Psoas muscle (tissue), 7 donors: ENCODE measurements at regions not wholly inside any gene's neighbourhood (a gene's known extent, or its start where the extent isn't known, plus 50 kb on each side); places are given as distances from the start of the nearest gene placed in this dataset.

Experiments used
- ATAC-seq, 4 donors: fragments of 200-7000 bp; cut with Tn5 transposase; one replicate each; pipeline ENCODE4 v1.9.1; 2020; ENCODE audit warnings: moderate library complexity in 3 of 4, mild to moderate bottlenecking in 2 of 4
- DNase-seq, 2 donors: peaks; one replicate each; pipeline ENCODE4 v3.0.0-alpha.2; 2020
- H3K27ac ChIP-seq: fragments of 200-600 bp; one replicate; pipeline ENCODE4 v1.8.0; 2022
- H3K27me3 ChIP-seq, 3 donors: fragments of 200-600 bp in 1 of 3; one replicate each; pipeline versions ENCODE4 v1.6.1 to v1.8.0; 2013 to 2022; ENCODE audit warnings: low read length in 2 of 3, mild to moderate bottlenecking in 2 of 3, moderate library complexity in 1 of 3; ENCODE audit not compliant: insufficient read depth in 3 of 3
- H3K36me3 ChIP-seq, 2 donors: fragments of 200-600 bp in 1 of 2; one replicate each; pipeline versions ENCODE4 v1.6.1 to v1.8.0; 2013 to 2022; ENCODE audit warnings: low read depth in 1 of 2, mild to moderate bottlenecking in 1 of 2, moderate library complexity in 1 of 2; ENCODE audit not compliant: insufficient read depth in 1 of 2
- H3K4me1 ChIP-seq: fragments of 200-600 bp; one replicate; pipeline ENCODE4 v1.8.0; 2022
- H3K4me3 ChIP-seq: fragments of 200-600 bp; one replicate; pipeline ENCODE4 v1.8.0; 2022; ENCODE audit warnings: mild to moderate bottlenecking
- H3K9me3 ChIP-seq: fragments of 200-600 bp; one replicate; pipeline ENCODE4 v1.8.0; 2022
- WGBS, 3 donors: extraction: QIAGEN DNeasy Blood & Tissue Kit; methylation state at CpG; one replicate each; pipeline versions ENCODE4 v1.1.6 to v1.1.7; 2013; 5-methylcytosine and 5-hydroxymethylcytosine counted together
- intact Hi-C, 2 donors: fragments of 100-400 bp; cut with DNase I; formaldehyde crosslinking; loops; one replicate each; pipeline versions ENCODE4 v1.11.0 to v1.14.2; 2022
- TF ChIP-seq, protein P1 (sequence below): fragments of 200-600 bp; IDR thresholded peaks from one replicate; pipeline ENCODE4 v1.8.0; 2022; ENCODE audit warnings: antibody characterized with exemption
- donor health status: healthy with polysubstance abuse.
- donor health status: DM: no; HTN: no; CAD: no; lungs with moderate emphysema.
- donor health status: Bipolar disorder and iron deficiency.
- donor health status: healthy.
- donor health status: DM: yes; HTN: yes; CAD: no.
- donor health status: DM: no; HTN: no; CAD: no.
- donor health status: DM: yes; HTN: yes; CAD: no.

DNA sequence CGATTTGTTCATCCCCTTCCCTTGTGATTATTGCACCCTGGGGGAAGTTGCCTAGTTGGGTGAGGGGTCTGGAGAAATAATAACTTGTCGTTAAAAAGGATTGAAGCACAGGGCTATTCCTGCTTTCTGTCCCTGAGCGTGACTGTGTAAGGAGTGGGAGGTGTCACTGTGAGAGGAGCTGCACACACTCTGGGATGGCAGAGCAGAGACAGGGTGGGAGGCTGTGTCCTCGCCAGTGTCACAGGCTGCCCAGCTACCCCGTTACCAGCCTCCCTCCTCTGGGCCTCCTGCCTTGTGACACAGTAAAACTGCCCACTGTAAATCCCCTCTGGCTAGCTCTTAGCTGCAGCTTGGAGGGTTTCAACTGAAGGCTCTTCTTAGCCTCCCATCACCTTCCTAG, 460.6 kb downstream of the AACS start:
- no peak for ATAC-seq
- H3K9me3 ChIP-seq: no peaks in the 10 kb centered on the region
- H3K4me1 ChIP-seq: no peaks in the 10 kb centered on the region
- H3K36me3 ChIP-seq: no peaks in the 10 kb centered on the region
- no peak overlapping the region for H3K4me3 ChIP-seq
- TF ChIP-seq, protein P1, sequence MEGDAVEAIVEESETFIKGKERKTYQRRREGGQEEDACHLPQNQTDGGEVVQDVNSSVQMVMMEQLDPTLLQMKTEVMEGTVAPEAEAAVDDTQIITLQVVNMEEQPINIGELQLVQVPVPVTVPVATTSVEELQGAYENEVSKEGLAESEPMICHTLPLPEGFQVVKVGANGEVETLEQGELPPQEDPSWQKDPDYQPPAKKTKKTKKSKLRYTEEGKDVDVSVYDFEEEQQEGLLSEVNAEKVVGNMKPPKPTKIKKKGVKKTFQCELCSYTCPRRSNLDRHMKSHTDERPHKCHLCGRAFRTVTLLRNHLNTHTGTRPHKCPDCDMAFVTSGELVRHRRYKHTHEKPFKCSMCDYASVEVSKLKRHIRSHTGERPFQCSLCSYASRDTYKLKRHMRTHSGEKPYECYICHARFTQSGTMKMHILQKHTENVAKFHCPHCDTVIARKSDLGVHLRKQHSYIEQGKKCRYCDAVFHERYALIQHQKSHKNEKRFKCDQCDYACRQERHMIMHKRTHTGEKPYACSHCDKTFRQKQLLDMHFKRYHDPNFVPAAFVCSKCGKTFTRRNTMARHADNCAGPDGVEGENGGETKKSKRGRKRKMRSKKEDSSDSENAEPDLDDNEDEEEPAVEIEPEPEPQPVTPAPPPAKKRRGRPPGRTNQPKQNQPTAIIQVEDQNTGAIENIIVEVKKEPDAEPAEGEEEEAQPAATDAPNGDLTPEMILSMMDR: no peak
- no peak overlapping the region for H3K27ac ChIP-seq
- no peaks in the 10 kb centered on the region for H3K27me3 ChIP-seq
- DNase-seq: no peak
- intact Hi-C loops: no loop called here
- 79 to 84% (median 82%) methylated on average over 5 of the region's 5 CpGs for WGBS, 3 donors

DNA sequence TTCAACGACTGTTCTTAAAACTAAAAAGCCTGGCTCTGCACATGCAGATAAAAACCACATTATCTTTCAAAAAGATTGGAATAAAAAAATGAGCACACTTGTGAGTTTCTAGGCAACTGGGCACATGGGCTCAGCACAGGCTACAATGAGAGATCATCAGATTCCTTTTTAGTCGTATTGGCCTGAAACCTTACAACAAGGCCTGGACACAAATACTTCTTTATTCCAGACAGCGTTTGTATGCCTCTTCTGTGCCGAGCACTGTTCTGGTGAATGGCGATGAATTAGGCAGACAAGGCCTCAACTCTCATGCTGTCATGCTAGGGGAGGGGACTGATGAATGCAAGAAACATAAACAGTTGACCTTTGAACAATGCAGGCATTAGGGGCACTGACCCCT, 463.0 kb downstream of the AACS start:
- H3K4me1 ChIP-seq: no peaks in the 10 kb centered on the region
- intact Hi-C loops: no loop called here
- H3K27ac ChIP-seq: no peak overlapping the region
- H3K27me3 ChIP-seq: peaks cover 0 to 2% (median 0%) of the 10 kb centered on the region in 3 donors
- no peak for ATAC-seq
- WGBS, 3 donors: 69 to 76% (median 72%) methylated on average over 5 of the region's 5 CpGs
- TF ChIP-seq, protein P1: no peak
- DNase-seq: no peak
- no peak overlapping the region for H3K4me3 ChIP-seq
- H3K36me3 ChIP-seq: no peaks in the 10 kb centered on the region
- H3K9me3 ChIP-seq: no peaks in the 10 kb centered on the region

DNA sequence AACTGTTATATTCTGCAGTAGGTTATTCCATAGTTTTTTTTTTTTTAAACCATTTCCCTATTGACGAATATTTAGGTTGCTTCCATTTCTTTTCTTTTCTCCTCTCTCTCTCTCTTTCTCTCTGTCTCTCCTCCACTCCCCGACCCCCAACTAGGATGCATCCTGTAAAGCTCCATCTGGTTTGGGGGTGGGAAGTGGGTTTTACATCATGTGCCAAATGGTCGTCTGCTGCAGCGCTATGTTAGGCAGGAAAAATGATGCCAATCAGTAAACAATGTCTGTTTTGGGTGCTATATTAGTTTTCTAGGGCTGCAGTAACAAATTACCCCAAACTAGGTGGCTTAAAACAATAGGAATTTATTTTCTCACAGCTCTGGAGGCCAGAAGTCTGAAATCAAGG, 465.0 kb downstream of the AACS start:
- ATAC-seq: no peak
- intact Hi-C loops: no loop called here
- Histone ChIP-seq H3K27me3 (peaks cover 0 to 13% (median 0%) of the 10 kb centered on the region in 3 donors), H3K27ac (no peak overlapping the region), H3K4me3 (no peak overlapping the region), H3K4me1 (no peaks in the 10 kb centered on the region), H3K36me3 (no peaks in the 10 kb centered on the region), H3K9me3 (no peaks in the 10 kb centered on the region)
- no peak for DNase-seq
- 22 to 39% (median 29%) methylated on average over 4 of the region's 4 CpGs for WGBS, 3 donors
- TF ChIP-seq, protein P1: no peak

DNA sequence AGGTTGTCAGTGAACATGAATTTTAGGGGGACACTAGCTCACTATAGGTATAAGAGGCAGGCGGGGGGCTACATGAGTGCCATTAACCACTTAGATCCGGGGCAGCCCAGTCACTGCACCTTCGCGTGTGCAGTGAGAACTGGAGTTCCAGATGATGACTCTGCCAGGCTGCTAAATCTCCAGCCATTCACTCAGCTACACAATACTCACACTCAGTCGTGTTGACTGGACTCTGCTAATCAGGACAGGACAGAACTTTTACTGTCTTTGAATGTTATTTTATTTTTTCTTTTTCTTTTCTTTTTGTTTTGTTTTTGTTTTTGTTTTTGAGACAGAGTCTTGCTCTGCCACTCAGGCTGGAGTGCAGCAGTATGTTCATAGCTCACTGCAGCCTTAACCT, 465.6 kb downstream of the AACS start:
- Histone ChIP-seq H3K4me3 (no peak overlapping the region), H3K9me3 (no peaks in the 10 kb centered on the region), H3K4me1 (no peaks in the 10 kb centered on the region), H3K27me3 (peaks cover 0 to 13% (median 0%) of the 10 kb centered on the region in 3 donors), H3K36me3 (no peaks in the 10 kb centered on the region), H3K27ac (no peak overlapping the region)
- TF ChIP-seq, protein P1: no peak
- WGBS, 3 donors: 46 to 48% (median 47%) methylated on average over 5 of the region's 5 CpGs
- ATAC-seq (no peak), DNase-seq (no peak)
- intact Hi-C loops: no loop called here

DNA sequence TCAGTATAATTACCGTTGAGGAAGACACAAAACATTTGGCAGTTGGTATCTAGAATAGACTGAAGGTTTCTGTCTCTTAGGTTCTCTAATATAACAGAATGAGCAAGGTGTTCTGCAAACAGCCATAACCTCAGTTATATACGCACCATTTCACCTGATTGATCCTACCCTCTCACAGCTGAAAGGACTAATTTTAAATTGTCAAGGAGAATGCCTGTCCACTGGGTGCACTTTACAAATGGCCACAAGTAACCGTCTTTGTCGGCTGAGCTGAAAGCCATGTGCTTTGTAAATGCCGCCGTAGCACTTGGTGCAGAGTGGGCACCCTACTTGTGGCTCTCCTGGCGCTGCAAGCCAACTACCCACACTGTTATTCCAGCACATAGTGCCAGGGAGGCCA, 466.3 kb downstream of the AACS start:
- TF ChIP-seq, protein P1: no peak
- Histone ChIP-seq H3K4me3 (no peak overlapping the region), H3K4me1 (no peaks in the 10 kb centered on the region), H3K36me3 (no peaks in the 10 kb centered on the region), H3K9me3 (no peaks in the 10 kb centered on the region), H3K27me3 (peaks cover 0 to 13% (median 0%) of the 10 kb centered on the region in 3 donors), H3K27ac (no peak overlapping the region)
- intact Hi-C loops: no loop called here
- no peak for ATAC-seq
- no peak for DNase-seq
- 78 to 84% (median 79%) methylated on average over 7 of the region's 7 CpGs for WGBS, 3 donors
